Glomerular visceral epithelial cell (primary cell): ENCODE measurements at regions not wholly inside any gene's neighbourhood (a gene's known extent, or its start where the extent isn't known, plus 50 kb on each side); places are given as distances from the start of the nearest gene placed in this dataset.
"Not testable (repeated sequence)": the region's sequence is repeated elsewhere in the genome, so short reads cannot be mapped to it uniquely, and the experiment has no call there.

Experiments
- DNase-seq: peaks from one replicate; pipeline ENCODE4 v3.0.0-alpha.2; 2016; ENCODE audit errors: extremely low spot score

DNA sequence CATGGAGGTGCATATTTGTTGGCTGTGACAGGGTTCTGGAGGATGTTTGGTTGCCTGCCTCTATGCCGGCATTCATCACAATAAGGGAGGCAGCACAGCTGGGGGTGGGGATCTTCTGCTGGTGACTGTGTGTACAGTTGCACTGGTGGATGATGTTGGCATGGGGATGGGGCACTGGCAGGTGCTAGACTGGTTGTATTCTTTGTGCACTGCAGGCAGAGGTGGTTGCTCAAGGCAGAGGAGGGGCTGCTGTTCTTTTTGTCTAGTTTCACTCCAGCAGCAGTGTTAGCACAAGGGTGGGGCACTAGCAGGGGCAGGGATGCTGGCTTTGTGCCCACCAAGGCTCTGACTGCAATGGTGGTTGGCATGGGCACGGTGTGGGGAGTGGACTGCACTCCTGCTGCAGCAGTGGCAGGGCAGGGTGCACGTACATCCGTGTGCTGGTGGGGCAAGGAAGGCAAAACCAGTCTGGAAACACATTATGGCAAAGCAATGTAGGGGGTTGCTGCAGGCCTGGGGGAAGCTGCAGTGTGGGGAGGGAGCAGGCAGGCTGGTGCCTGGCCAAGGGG, 69.3 kb downstream of the ISOC1 start:
- no peak for DNase-seq

- DNase-seq, result no peak
Observed at GRCh38 chr5:129170050-129170449, 75.5 kb downstream of the ISOC1 start.

- no peak for DNase-seq
Observed at GRCh38 chr5:129171194-129171944, 76.8 kb downstream of the ISOC1 start.

GRCh38 chr5:129172580-129172979, 78.0 kb downstream of the ISOC1 start:
- no peak for DNase-seq

GRCh38 chr5:129173771-129174170, 79.2 kb downstream of the ISOC1 start:
- DNase-seq, result no peak

DNA sequence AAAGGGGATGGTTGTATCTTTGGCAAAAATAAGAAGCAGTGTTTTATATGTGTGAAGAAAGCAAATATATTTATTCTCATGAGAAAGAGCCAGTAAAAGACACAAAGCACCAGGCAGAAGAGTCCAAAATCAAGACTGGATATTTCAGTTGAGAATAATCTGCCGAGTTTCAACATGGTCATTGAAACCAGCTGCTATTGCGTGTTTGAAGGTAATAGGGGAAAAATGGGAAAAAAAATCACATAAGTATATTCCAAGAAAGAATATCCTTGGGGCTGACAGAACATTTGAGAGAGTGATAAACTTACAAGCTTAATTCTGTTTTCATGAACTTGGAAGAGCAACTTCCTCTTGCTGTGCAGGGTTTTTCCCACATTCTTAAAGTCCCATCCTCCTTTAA, 79.9 kb downstream of the ISOC1 start:
- no peak for DNase-seq

- DNase-seq, result no peak
Observed at GRCh38 chr5:129177451-129177850, 82.9 kb downstream of the ISOC1 start.

GRCh38 chr5:129199308-129199707, 104.8 kb downstream of the ISOC1 start:
- no peak for DNase-seq

GRCh38 chr5:129204525-129204924, 110.0 kb downstream of the ISOC1 start:
- no peak for DNase-seq

GRCh38 chr5:129216001-129216400, 121.5 kb downstream of the ISOC1 start:
- DNase-seq, result no peak

DNA sequence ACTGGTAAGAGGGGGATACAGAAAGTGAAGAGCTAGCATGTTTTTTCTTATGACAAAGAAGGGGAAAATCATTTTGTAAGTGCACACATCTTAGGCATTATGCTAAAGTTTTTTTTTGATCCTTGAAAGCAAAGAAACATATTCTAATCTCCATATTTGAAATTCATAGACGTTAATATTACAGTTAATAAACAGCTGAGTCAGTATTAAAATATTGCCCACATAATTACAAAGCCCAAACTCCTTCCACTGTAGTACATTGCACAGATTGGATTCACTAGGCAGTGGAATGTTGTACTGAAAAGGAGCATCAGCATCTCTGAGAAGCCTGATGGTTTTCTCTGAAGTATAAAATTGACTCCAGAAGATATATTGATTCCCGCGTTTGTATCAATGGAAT, 122.6 kb downstream of the ISOC1 start:
- no peak for DNase-seq

GRCh38 chr5:129223178-129223577, 128.6 kb downstream of the ISOC1 start:
- no peak for DNase-seq

- no peak for DNase-seq
Observed at GRCh38 chr5:129228577-129228976, 134.0 kb downstream of the ISOC1 start.

DNA sequence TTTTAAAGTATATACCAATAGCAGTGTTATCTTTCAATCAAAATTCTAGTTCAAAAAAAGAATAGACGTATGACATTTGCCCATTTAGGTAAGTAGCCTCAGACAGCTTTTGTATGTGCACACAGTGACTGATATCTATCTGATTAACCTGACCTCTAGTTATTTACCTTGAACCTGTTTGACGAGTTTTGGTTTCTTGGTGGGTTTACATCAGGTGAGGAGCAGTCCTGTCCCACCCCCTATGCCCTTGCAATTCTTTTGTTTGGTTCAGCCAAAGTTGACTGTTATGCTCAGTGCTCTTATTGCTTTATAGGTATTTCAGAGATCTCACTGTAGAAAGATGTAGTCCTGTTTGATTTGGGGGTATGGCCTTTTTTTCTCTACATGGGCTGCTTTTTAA, 147.2 kb downstream of the ISOC1 start:
- DNase-seq, result no peak

- no peak for DNase-seq
Observed at GRCh38 chr5:129243039-129243438, 148.5 kb downstream of the ISOC1 start.

DNA sequence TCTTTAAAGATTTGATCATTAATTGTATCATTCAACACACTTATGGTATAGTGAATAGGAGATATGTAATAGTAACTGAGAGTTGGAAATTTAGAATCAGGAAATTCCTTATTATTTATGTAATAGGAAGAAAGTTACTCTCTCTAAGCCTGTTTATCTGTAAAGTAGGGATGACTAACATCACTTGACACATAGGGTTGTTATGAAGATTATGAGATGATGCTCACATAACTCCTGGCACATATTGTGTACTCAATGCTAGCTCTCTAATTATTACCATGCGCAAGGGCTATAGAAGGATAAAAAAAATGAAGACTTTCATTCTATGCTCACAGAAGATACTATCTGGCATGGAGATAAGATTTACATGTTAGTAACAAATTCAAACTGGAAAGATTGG, 149.9 kb downstream of the ISOC1 start:
- DNase-seq, result no peak

DNA sequence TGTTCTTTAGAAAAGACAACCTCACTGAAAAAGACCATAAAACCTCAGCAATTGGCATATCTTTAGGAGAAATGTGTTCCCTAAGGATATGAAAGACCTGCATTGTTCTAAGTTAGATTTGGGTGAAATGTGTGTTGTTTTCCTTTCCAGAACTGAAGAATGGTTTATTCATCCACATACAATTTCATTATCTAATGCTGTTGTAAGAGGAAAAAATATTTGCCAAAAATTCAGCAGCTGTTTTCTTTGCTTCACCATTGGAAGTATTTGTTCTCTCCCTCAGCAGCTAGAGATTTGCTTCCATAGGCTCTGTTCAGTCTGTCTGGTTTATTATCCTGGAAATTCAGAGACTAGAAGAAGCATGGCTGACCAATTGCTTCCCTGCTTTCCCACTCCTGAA, 150.9 kb downstream of the ISOC1 start:
- DNase-seq, result no peak

DNA sequence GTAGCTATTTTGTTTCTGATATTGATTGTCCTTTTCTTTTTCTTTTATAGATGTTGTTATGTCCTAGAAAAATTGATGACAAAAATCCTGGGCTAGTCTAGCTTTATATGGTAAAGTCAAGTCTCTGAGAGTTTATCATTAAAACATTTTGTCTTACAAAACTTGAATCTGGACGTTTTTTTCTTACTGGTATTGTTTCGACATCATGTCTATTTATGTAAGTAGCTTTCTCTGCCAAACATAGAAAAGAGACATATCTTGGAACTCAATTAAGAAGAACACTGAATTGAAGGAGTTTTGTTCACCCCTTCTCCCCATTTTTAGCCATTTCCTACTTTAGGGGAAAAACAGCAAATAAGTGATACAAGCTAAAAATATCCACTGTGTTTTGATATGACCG, 151.5 kb downstream of the ISOC1 start:
- DNase-seq, result no peak

DNA sequence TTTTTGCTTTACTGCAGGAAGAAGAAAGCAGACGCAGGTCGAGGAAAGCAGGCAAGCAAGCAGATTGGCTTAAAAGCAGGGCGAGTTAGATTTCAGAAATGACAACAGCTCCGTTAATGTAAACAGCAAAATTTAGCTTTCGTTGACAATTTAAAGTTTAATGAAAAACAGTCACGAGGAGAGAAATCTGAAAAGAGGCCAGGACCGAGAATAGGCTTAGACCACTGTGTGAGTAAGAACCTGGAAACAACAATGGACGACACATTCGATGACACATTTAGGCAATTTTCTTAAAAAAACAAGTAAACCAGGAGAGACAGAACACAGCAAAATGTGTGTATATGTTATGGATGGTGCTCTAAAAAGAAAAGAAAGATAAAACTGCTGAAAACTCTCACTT, 155.3 kb downstream of the ISOC1 start:
- no peak for DNase-seq

GRCh38 chr5:129271308-129271707, 176.8 kb downstream of the ISOC1 start:
- peak; percentile 2 for DNase-seq

DNA sequence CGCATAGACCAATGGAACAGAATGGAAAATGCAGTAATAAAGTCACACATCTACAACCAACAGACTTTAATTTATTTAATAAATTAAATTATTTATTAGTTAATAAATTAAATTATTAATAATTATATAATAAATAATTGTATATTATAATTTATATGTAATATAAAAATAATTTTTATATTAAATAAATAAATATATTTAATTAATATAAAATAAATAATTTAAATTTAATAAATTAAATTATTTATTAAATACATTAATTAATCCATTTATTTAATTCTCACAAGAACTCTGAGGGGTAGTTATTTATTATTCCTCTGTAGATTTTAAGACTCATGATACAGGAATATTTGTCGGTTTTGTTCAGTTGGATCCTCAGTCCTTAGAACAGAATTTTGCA, 176.1 kb upstream of the ADAMTS19 start:
- DNase-seq, result no peak

- not testable (repeated sequence) for DNase-seq
Observed at GRCh38 chr5:129294216-129294615, 165.9 kb upstream of the ADAMTS19 start.

GRCh38 chr5:129306725-129307124, 153.4 kb upstream of the ADAMTS19 start:
- no peak for DNase-seq

DNA sequence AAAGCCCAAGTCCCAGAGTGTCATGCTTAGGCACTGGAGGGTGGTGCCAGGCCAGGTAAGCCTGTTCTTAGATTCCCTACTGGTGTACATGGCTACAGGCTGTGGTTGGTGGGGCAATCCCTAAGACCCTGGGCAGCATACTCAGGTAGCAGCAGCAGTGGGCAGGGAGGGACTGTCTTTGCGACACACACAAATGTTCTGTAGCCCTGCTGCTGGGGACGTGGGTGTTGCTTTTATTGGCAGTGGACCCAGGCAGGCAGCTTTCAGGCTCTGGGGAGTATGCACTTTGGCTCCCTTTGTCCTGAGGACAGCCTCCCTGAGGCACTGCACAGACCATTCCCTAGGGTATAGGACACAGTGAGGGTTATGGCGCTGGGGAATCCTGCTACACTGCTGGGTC, 137.1 kb upstream of the ADAMTS19 start:
- DNase-seq, result no peak
